ENCODE measurements at regions not wholly inside any gene's neighbourhood (a gene's known extent, or its start where the extent isn't known, plus 50 kb on each side); places are given as distances from the start of the nearest gene placed in this dataset.

DNA sequence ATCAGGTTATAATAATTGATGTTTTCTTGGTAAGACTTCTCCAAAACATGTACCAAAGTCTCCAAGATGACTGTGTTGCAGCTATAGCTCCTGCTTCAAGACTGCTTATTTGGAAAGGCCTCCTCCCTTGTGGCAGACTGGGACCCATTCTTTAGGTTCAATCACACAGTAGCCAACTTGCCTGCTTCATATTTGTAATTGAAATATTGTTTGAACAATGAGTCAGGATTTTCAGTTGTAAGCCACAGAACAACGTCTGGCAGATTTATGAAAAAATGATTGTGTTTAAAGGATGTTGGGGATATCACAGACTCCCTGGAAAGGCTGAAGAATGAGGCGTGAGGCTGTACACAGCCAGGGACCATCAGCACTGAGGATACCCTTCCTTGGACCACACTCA lies 458.9 kb downstream of the MED10 start:
- TF ChIP-seq, protein P1, sequence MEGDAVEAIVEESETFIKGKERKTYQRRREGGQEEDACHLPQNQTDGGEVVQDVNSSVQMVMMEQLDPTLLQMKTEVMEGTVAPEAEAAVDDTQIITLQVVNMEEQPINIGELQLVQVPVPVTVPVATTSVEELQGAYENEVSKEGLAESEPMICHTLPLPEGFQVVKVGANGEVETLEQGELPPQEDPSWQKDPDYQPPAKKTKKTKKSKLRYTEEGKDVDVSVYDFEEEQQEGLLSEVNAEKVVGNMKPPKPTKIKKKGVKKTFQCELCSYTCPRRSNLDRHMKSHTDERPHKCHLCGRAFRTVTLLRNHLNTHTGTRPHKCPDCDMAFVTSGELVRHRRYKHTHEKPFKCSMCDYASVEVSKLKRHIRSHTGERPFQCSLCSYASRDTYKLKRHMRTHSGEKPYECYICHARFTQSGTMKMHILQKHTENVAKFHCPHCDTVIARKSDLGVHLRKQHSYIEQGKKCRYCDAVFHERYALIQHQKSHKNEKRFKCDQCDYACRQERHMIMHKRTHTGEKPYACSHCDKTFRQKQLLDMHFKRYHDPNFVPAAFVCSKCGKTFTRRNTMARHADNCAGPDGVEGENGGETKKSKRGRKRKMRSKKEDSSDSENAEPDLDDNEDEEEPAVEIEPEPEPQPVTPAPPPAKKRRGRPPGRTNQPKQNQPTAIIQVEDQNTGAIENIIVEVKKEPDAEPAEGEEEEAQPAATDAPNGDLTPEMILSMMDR (IDR thresholded peaks at IDR 0.05; ENCODE audit: low read depth, low read length, poor library complexity, severe bottlenecking) = no peak
- TF ChIP-seq EZH2phosphoT487 (IDR thresholded peaks at IDR 0.05; ENCODE audit: borderline replicate concordance, low read length) = no peak

Measured in DOHH2 (cell line).